Hypothalamus (tissue), 51 donors: ENCODE measurements at regions not wholly inside any gene's neighbourhood (a gene's known extent, or its start where the extent isn't known, plus 50 kb on each side); places are given as distances from the start of the nearest gene placed in this dataset.
"Not testable (repeated sequence)": the region's sequence is repeated elsewhere in the genome, so short reads cannot be mapped to it uniquely, and the experiment has no call there.

Source experiments
- DNase-seq, 51 donors: peaks; one replicate each; lab custom pipeline; 2025; lab: John Stamatoyannopoulos, UW

- DNase-seq: no peak
Observed at GRCh38 chr11:22454461-22455090, 116.4 kb downstream of the SLC17A6 start.

GRCh38 chr11:22449441-22449840 is 111.3 kb downstream of the SLC17A6 start:
- no peak for DNase-seq

GRCh38 chr11:22444076-22444475 is 105.9 kb downstream of the SLC17A6 start:
- DNase-seq: no peak

- no peak for DNase-seq
Observed at GRCh38 chr11:22441831-22442230, 103.7 kb downstream of the SLC17A6 start.

GRCh38 chr11:22435582-22435981 is 97.4 kb downstream of the SLC17A6 start:
- DNase-seq: not testable (repeated sequence)

- no peak for DNase-seq
Observed at GRCh38 chr11:22433517-22433916, 95.3 kb downstream of the SLC17A6 start.

- DNase-seq: peak in 4 of 51 donors; percentile 13 to 48 (median 40)
Observed at GRCh38 chr11:22433094-22433455, 94.9 kb downstream of the SLC17A6 start.

- peak in 44 of 51 donors; percentile 4 to 75 (median 29) for DNase-seq
Observed at GRCh38 chr11:22432291-22433093, 94.3 kb downstream of the SLC17A6 start.

GRCh38 chr11:22431106-22431505 is 92.9 kb downstream of the SLC17A6 start:
- no peak for DNase-seq

GRCh38 chr11:22430639-22431038 is 92.5 kb downstream of the SLC17A6 start:
- DNase-seq: no peak

- DNase-seq: no peak
Observed at GRCh38 chr11:22430141-22430541, 92.0 kb downstream of the SLC17A6 start.
